Smooth muscle cell (in vitro differentiated cells): ENCODE measurements at regions not wholly inside any gene's neighbourhood (a gene's known extent, or its start where the extent isn't known, plus 50 kb on each side); places are given as distances from the start of the nearest gene placed in this dataset.

Source experiments
- DNase-seq: peaks from one replicate; lab custom pipeline; 2025; ENCODE audit not compliant: unreplicated experiment; lab: John Stamatoyannopoulos, UW
- H2AFZ ChIP-seq: fragments of 200-600 bp; sonication (generic); 2 replicates; pipeline ENCODE4 v1.6.0; 2016; ENCODE audit warnings: antibody characterized with exemption, low read depth, mild to moderate bottlenecking
- H3F3A ChIP-seq: fragments of 200-600 bp; sonication (generic); 2 replicates; pipeline ENCODE4 v1.6.0; 2017; ENCODE audit warnings: antibody characterized with exemption, low read depth
- H3K27ac ChIP-seq: fragments of 200-600 bp; sonication (generic); 2 replicates; pipeline ENCODE4 v1.5.1; 2016; ENCODE audit warnings: low read depth, mild to moderate bottlenecking
- H3K27me3 ChIP-seq: fragments of 200-600 bp; sonication (generic); 2 replicates; pipeline ENCODE4 v1.6.1; 2016; ENCODE audit warnings: low read depth, mild to moderate bottlenecking
- H3K36me3 ChIP-seq: fragments of 200-600 bp; sonication (generic); 2 replicates; pipeline ENCODE4 v1.5.1; 2016; ENCODE audit warnings: low read depth
- H3K4me1 ChIP-seq: fragments of 200-600 bp; sonication (generic); 2 replicates; pipeline ENCODE4 v1.5.1; 2016; ENCODE audit warnings: low read depth
- H3K4me2 ChIP-seq: fragments of 200-600 bp; sonication (generic); 2 replicates; pipeline ENCODE4 v1.6.0; 2016; ENCODE audit warnings: mild to moderate bottlenecking
- H3K4me3 ChIP-seq: fragments of 200-600 bp; sonication (generic); 2 replicates; pipeline ENCODE4 v1.5.1; 2016; ENCODE audit warnings: mild to moderate bottlenecking
- H3K79me2 ChIP-seq: fragments of 200-600 bp; sonication (generic); 2 replicates; pipeline ENCODE4 v1.6.0; 2016; ENCODE audit warnings: low read depth, mild to moderate bottlenecking
- H3K9ac ChIP-seq: fragments of 200-600 bp; sonication (generic); 2 replicates; pipeline ENCODE4 v1.6.0; 2016; ENCODE audit warnings: low read depth
- H3K9me3 ChIP-seq: fragments of 200-600 bp; sonication (generic); replicated peaks from 2 replicates; pipeline ENCODE4 v1.5.1; 2016; ENCODE audit warnings: low read depth
- H4K20me1 ChIP-seq: fragments of 200-600 bp; sonication (generic); 2 replicates; pipeline ENCODE4 v1.6.0; 2016; ENCODE audit warnings: low read depth
- WGBS: methylation state at CpG from one replicate; pipeline ENCODE4 v1.1.7; 2016; ENCODE audit warnings: low lambda C conversion rate; 5-methylcytosine and 5-hydroxymethylcytosine counted together
- TF ChIP-seq, protein P1 (sequence below): fragments of 200-600 bp; sonication (generic); IDR thresholded peaks from 2 replicates; pipeline ENCODE4 v1.5.1; 2017; ENCODE audit warnings: borderline replicate concordance, mild to moderate bottlenecking, antibody characterized with exemption; ENCODE audit not compliant: insufficient read depth, poor library complexity, severe bottlenecking

GRCh38 chr15:62823561-62823960 is 219.0 kb upstream of the TPM1 start:
- Histone ChIP-seq H3K9me3 (no peaks in the 10 kb centered on the region), H3K9ac (no peak overlapping the region), H3K4me1 (peaks cover 14% of the 10 kb centered on the region), H2AFZ (no peak overlapping the region), H3K27ac (peak overlapping the region; percentile 50), H3K4me2 (peak overlapping the region; percentile 15), H3K79me2 (no peaks in the 10 kb centered on the region), H3K36me3 (no peaks in the 10 kb centered on the region), H4K20me1 (no peaks in the 10 kb centered on the region), H3F3A (peaks cover 20% of the 10 kb centered on the region), H3K27me3 (no peaks in the 10 kb centered on the region), H3K4me3 (no peak overlapping the region)
- no peak for DNase-seq
- TF ChIP-seq, protein P1, sequence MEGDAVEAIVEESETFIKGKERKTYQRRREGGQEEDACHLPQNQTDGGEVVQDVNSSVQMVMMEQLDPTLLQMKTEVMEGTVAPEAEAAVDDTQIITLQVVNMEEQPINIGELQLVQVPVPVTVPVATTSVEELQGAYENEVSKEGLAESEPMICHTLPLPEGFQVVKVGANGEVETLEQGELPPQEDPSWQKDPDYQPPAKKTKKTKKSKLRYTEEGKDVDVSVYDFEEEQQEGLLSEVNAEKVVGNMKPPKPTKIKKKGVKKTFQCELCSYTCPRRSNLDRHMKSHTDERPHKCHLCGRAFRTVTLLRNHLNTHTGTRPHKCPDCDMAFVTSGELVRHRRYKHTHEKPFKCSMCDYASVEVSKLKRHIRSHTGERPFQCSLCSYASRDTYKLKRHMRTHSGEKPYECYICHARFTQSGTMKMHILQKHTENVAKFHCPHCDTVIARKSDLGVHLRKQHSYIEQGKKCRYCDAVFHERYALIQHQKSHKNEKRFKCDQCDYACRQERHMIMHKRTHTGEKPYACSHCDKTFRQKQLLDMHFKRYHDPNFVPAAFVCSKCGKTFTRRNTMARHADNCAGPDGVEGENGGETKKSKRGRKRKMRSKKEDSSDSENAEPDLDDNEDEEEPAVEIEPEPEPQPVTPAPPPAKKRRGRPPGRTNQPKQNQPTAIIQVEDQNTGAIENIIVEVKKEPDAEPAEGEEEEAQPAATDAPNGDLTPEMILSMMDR: no peak
- WGBS: 92% methylated on average over 8 of the region's 8 CpGs

GRCh38 chr15:62824111-62825015 is 218.2 kb upstream of the TPM1 start:
- 16% methylated on average over 2 of the region's 2 CpGs for WGBS
- no peak for DNase-seq
- peak overlapping the region; percentile 50 for H3K27ac ChIP-seq

GRCh38 chr15:62825191-62825590 is 217.4 kb upstream of the TPM1 start:
- no peak overlapping the region for H2AFZ ChIP-seq
- H3K9ac ChIP-seq: no peak overlapping the region
- H3K4me2 ChIP-seq: no peak overlapping the region
- H3K36me3 ChIP-seq: no peaks in the 10 kb centered on the region
- peaks cover 14% of the 10 kb centered on the region for H3K4me1 ChIP-seq
- no peak overlapping the region for H3K4me3 ChIP-seq
- 93% methylated on average over 4 of the region's 4 CpGs for WGBS
- H3K9me3 ChIP-seq: no peaks in the 10 kb centered on the region
- peaks cover 23% of the 10 kb centered on the region for H3F3A ChIP-seq
- peak overlapping the region; percentile 50 for H3K27ac ChIP-seq
- H3K79me2 ChIP-seq: no peaks in the 10 kb centered on the region
- no peak for DNase-seq
- H4K20me1 ChIP-seq: no peaks in the 10 kb centered on the region
- TF ChIP-seq, protein P1: no peak
- H3K27me3 ChIP-seq: no peaks in the 10 kb centered on the region

More at GRCh38 chr15:62824111-62825015, 218.2 kb upstream of the TPM1 start:
- H2AFZ ChIP-seq: no peak overlapping the region
- H3K79me2 ChIP-seq: no peaks in the 10 kb centered on the region
- peaks cover 23% of the 10 kb centered on the region for H3F3A ChIP-seq
- peaks cover 14% of the 10 kb centered on the region for H3K4me1 ChIP-seq
- TF ChIP-seq, protein P1: no peak
- no peak overlapping the region for H3K9ac ChIP-seq
- no peak overlapping the region for H3K4me3 ChIP-seq
- H3K27me3 ChIP-seq: no peaks in the 10 kb centered on the region
- H3K9me3 ChIP-seq: no peaks in the 10 kb centered on the region
- H3K36me3 ChIP-seq: no peaks in the 10 kb centered on the region
- no peaks in the 10 kb centered on the region for H4K20me1 ChIP-seq
- H3K4me2 ChIP-seq: peak overlapping the region; percentile 20
